Vagina (tissue), 2 donors: ENCODE measurements at regions not wholly inside any gene's neighbourhood (a gene's known extent, or its start where the extent isn't known, plus 50 kb on each side); places are given as distances from the start of the nearest gene placed in this dataset.

ENCODE experiments used
- POLR2A ChIP-seq, 2 donors: fragments of 450-650 bp; IDR thresholded peaks; one replicate each; pipeline ENCODE4 v1.6.1; 2017; ENCODE audit warnings: antibody characterized with exemption in 2 of 2, mild to moderate bottlenecking in 2 of 2, moderate library complexity in 2 of 2
- POLR2AphosphoS5 ChIP-seq, 2 donors: sonication (generic); formaldehyde crosslinking; IDR thresholded peaks; one replicate each; pipeline ENCODE4 v1.9.0; 2017; ENCODE audit warnings: antibody characterized with exemption in 2 of 2, mild to moderate bottlenecking in 2 of 2, low read depth in 1 of 2; ENCODE audit not compliant: insufficient read depth in 1 of 2
- TF ChIP-seq, protein P1 (sequence below), 3 experiments: fragments of 450-650 bp in 2 of 3; fragments of 200-600 bp in 1 of 3; sonication (generic) in 1 of 3; IDR thresholded peaks; one replicate each; pipeline ENCODE4 v1.5.1; 2017 to 2019; ENCODE audit warnings: antibody characterized with exemption in 3 of 3, mild to moderate bottlenecking in 2 of 3, moderate library complexity in 2 of 3

DNA sequence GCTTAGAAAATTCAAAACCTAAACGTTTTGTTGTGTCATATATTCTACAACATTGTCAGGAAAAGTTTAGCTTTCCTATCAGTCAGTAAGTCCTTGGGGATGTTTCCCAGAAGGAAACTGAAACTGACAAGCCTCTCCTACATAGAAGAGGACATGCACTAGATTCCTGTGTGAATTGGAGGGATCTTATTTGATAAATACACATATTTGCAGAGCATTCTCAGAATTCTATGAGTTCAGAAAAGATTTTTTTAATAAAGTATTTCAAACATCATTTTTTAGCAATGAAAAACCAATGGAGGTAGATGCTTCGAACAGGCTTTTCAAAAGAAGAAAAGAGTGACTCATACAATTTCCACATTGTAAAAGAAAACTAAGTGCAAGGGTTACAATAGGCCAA, 1706.7 kb downstream of the SUCLG1 start:
- no peak for TF ChIP-seq POLR2A (IDR thresholded peaks at IDR 0.05)
- TF ChIP-seq, protein P1, sequence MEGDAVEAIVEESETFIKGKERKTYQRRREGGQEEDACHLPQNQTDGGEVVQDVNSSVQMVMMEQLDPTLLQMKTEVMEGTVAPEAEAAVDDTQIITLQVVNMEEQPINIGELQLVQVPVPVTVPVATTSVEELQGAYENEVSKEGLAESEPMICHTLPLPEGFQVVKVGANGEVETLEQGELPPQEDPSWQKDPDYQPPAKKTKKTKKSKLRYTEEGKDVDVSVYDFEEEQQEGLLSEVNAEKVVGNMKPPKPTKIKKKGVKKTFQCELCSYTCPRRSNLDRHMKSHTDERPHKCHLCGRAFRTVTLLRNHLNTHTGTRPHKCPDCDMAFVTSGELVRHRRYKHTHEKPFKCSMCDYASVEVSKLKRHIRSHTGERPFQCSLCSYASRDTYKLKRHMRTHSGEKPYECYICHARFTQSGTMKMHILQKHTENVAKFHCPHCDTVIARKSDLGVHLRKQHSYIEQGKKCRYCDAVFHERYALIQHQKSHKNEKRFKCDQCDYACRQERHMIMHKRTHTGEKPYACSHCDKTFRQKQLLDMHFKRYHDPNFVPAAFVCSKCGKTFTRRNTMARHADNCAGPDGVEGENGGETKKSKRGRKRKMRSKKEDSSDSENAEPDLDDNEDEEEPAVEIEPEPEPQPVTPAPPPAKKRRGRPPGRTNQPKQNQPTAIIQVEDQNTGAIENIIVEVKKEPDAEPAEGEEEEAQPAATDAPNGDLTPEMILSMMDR (IDR thresholded peaks at IDR 0.05), result no peak
- TF ChIP-seq POLR2AphosphoS5 (IDR thresholded peaks at IDR 0.05; ENCODE audit: insufficient read depth in 1 of 2, low read depth in 1 of 2), result no peak
